DMS79 treated with DMSO at 0.1 percent for 48 hours (cell line): ENCODE measurements at regions not wholly inside any gene's neighbourhood (a gene's known extent, or its start where the extent isn't known, plus 50 kb on each side); places are given as distances from the start of the nearest gene placed in this dataset.

Experiments
- DNase-seq: peaks from one replicate; lab custom pipeline; 2025; lab: John Stamatoyannopoulos, UW

DNA sequence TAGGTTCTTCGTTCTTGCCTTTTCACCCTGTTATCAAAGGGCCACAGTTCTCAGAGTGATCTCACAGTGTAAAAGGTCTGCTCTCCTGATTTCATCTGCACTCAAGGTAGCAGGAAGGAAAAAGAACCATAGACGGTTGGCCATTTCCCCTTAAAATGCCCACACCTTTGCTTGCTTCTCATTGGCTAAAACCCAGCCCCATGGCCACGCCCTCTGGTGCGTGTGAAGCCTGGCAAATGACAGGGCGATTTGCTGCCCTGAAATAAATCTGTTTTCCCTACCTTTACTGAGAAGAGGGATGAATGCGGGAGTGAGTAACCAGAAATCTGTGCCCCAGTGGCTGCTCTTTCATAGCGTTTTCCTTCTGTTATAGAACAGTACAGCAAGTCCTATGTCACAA lies 269.3 kb downstream of the POU4F1 start:
- no peak for DNase-seq

DNA sequence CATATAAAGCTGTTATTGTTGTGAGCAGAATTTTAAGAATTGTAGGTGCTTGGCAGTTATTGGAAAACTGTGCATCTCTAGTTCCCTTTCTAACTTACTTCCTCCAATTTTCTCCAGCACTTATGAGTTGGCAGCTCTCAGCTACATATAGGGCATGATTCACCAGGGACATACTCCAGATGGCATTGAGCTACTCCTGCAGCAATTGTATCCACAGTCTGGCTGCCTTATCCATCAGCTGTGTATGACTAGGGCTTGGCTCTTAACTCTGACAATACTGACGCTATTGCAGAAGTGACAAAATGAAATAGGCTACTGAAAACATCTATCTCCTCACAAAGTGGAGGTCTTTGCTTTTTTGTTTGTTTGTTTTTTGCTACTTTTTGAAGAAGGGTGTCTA lies 276.7 kb downstream of the POU4F1 start:
- DNase-seq = no peak

DNA sequence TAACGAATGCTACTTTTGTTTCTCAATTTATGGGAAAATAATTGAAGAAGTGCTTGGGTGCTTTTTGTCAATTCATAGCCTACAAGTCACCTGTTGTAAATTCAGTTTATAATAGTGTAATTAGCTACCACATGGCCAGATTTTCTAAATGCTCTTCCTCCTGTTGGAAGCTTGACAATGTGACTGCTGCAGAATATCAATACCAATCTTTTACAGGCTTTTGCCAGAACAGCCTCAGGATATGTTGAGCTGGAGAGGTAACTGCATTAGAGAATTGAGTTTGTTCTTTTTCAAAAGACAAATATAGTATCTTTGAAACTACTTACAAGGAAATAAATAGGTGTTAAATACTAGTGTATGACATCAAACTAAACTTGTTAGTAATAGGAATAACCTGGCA lies 277.8 kb downstream of the POU4F1 start:
- no peak for DNase-seq

DNA sequence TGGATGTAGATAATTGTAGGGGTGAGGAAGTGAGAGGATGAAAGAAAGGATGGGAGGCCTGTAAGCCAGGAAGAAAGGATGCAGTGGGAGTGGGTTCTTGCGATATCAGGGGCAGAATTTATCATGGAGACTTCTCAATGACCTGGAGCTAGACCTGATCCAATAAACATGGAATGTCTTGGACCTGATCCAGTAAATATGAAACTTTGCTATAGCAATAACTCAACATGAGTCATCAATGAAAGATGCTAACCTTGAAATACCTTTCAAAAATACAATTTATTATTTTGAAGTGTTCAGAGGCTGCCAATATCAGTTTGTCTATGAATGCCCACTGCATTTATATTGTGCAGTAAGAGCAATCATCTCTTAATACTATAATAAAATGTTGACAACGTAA lies 279.5 kb downstream of the POU4F1 start:
- DNase-seq = no peak

DNA sequence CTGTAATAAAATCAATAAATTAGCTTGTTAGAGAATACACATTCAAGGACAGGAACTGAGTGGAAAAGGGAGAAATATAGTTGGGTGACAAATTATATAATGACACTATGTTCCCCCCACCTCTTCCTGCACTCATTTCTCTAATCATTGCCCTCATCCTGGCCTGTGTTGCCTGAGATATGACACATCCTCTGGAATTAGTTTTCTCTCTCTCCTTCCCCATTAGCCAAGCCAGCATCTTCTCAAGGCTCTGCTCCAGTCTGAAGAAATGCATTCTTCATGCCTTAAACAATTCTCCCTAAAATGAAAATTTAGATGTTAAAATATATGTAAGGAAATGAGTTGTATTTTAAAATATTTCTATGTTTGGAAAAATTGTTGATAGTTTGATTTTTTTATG lies 280.3 kb downstream of the POU4F1 start:
- DNase-seq = no peak

DNA sequence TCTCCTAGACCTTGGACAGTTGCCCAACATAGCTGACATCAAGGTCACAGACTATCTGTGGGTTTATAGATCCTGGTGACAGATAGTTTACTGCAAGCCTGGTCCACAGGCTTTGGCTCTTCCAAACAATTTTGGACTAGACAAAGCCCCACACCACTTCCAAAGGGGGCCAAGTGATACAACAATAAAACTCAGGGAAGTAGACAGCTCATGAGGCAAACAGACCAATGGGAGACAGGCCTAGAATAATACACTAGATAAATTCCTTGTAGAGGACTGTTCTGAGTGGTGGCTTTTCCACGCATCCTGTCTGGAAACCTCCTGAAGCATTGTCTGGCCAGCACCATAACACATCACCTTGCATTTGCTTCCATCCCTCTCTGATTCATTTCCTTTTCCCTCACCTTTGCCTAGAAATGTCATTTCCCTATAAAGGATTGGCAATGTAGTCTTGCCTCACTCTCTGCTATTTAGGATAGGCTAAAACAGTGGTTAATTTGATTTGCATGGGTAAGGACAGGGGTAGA lies 284.2 kb downstream of the POU4F1 start:
- DNase-seq = no peak

DNA sequence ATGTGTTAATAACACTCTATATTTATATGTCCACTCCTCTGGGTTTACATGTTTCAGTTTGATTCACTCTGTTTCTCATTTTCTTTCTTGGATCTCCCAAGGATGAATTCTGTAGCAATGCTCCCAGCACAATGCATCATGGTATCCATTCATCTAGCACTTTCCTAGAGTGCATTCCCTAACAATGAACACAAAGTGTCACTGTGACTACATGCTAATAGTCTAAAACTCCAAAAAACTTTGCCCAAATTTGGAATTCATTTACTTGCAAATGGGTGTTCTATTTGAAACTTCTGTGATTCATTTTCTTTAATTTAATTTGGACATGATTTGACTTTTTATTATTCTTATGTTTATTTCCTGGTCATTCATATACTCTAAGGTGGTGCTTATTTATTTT lies 286.3 kb downstream of the POU4F1 start:
- no peak for DNase-seq

DNA sequence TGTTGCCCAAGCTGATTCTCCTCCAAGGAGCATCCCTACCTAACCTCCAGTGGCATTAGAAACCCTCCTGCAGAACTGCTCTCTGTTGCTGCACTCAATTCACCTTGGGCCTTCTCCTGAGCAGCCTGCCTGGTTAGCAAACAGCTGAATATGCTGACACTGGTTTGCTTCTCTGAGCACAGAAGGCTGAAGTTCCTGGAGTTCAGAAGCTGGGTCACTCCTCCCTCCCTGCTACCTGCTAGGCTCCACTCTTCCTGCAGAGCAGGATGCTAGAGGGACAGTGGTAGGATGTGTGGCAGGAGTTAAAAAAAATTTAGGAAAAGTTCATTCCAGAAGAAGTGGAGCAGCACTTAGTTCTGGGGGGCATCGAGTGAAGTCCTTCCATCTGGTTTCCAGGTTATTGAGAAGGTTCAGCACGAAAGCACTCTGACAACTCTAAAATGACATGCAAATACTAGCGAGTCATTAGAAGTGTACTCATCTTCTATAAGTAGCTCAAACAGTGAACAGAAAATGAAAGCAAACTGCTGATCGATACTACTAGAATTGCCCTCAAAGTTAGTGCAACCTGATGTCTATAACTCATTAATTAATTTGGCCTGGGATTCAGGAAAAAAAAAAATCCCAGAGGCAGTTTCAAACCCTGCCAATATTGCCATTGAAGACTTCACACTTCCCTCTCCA lies 293.7 kb downstream of the POU4F1 start:
- DNase-seq = no peak

DNA sequence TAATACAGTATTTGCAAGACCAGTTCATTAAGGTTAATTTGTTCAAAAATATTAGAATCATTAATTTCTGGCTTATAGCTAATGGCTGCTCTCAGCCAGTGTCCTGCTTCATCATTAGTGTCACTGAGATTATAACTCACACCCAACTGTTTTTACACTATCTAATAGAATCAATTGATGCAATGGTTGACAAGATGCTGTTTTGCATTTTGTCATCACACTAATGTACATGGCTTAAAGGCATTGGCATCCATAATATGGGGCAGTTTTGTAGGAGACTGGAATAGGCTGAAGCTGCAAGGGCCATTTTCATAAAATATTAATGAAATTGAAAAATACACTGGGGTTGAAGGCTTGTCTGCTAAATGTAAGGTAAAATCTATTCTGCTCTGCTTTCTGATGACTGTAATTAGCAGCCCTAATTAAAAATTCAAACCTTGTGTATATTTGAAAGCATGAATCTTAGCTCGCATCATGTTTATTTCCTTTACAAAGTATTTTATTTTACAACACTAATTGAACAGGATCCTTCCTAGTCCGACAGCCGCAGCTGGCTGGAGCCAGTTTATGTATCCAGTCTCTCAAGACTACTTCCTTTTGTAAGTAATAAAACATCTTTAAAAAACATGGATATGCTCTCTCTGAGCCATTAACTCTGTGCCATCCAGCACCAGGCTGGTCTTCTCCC lies 296.7 kb downstream of the POU4F1 start:
- DNase-seq = no peak

DNA sequence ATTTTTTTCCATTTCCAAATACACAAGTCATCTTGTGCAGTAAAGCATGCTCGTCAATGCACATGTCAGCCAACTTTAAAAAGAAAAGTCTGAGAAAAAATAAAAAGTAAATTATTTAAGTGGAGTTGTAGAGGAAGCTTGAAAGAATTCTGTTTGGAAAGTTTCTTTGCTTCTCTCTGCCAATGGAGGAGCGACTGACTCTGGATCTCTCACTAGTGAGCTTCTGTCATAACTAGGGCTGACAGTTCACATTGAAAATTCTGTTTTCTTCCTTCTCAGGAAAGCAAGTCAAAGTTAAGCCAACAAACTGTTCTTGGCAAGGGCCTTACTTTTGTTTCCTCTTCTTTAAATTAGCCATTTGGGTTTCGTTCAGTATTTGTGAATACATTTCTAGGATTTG lies 298.2 kb downstream of the POU4F1 start:
- no peak for DNase-seq

DNA sequence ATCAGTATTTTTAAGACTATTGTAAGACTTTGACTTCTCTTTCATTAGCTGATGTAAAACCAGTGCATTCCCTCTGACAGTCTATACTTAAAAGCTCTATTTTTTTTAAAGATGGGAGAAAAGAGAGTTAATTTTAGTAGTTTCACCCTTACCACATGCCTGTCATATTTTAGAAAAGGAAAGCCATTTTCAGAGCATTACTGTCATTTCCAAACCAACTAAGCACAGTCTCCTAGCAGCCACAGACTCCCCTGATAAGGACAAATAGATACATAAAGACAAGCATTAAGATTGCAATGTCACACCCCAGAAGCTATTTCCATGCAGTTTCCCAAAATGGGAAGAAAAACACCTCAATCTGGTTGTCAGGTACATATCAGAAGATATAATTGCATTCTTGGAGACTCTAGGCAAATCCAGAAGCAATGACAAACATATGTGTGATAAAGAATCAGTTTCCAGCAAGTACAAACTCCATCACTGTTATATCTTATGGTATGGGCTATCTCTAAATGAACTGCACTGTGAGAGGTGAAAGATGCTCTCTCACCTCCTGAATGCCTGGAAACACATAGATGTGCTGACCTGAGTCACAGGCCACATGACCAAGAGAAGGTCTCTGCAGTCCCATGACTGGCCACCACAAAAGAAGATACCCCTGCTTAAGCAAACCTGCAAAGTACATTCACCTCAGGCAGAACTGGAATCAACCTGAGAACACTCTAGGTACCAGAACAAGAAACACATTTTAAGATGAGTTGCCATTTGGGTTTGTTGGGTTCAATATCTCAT lies 303.3 kb downstream of the POU4F1 start:
- DNase-seq = no peak

DNA sequence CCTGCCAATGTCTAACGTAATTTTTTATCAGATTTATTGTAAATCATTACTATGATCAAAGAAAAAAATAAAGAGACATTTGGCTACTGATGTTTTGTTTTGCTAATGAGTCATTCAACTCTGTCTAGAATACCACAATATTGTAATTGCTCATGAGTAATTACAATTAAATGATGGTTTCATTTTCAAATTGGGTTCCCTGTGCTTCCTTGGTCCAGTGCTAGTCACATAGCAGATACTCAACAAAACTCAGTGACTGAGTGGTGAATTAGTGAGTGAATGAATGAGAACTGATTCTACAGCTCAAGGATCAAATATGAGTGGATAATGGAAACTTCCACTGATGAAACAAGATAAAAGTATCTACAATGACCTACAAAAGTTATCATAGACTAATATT lies 304.7 kb downstream of the POU4F1 start:
- no peak for DNase-seq

DNA sequence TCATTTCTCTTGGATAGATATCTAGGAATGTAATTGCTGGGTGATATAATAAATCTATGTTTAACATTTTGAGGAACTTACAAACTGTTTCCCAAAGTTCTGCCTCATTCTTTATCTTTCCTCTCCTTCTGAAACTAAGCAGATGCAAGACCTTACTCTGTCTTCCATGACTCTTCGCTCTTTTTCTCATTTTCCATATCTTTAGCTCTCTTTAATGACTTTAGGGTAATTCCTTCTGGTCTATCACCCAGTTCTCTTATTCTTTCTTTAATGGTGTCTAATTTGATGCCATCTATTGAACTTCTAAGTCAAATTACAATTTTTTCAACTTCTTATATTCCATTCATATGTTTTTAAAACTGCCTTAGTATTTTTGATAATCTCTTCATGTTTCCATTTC lies 316.6 kb downstream of the POU4F1 start:
- DNase-seq = no peak

DNA sequence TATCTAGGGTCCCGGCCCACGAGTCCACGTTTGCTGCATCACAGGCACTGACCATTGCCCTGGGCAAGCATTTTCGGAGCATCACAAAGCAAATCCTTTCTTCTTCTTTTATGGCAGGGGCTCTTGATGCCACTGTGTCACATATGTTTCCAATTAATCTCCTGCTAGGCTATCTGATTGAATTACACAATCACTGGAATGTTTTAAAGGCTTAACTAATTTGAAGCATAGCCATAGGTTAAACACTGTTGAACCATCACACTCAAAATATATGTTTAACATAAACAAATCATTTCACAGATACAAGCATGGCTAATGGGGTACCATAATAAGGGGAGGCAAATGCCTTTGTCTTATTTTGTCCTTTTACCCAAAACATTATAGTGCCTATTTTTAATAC lies 338.3 kb downstream of the POU4F1 start:
- no peak for DNase-seq

DNA sequence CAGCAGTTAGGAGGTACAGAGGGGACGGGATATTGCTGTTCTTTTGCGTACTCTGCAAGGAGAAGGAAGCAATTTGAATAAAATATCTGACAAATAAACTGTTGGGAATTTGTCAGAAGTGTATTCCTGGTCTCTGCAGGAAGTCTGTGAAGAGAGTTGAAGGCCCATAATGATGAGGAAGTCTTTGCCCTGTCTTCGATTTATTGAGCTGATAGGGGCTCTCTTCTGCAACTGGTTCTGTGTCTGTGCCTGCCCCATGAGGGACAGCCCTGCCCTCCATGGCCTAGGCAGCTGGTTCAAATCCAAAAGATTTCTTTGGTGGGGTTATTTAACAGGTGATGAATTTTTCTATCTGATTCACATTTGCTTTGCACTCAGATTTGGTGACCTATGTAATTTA lies 339.7 kb upstream of the EDNRB start:
- DNase-seq = no peak

DNA sequence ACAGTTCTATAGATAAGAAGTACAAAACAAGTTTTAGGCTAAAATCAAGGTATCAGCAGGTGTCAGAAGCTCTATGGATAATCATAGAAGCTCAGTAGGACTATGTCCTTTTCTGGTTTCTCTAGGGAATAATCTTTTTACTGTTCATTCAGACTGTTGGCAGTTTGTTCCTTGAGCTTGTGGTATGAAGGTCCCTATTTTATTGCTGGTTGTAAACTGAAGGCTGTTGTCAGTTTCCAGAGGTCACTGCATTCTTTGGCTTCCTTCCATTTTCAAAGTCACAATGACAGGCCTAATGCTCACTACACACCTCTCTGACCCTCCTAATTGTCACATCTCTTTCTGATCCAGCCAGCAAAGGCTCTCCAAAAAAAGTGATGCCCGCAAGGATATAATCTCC lies 337.9 kb upstream of the EDNRB start:
- no peak for DNase-seq

DNA sequence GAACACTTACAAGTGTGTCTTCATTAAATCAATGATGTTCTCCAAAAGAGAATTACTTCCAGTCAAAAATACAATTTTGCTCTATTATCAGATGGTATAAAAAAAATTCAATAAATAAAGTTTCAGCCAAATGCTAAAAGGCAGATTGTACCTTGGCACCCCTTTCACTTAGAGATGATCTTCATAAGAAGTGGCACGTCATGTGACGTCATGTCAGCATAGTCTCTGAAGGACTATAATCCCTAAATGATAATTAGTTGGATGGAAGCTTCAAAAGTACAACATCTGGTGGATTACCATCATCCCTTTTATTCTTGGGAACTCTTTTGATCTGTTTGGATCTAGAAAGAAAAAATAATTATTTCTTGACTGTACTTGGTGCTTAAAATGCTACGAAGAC lies 335.5 kb upstream of the EDNRB start:
- no peak for DNase-seq

DNA sequence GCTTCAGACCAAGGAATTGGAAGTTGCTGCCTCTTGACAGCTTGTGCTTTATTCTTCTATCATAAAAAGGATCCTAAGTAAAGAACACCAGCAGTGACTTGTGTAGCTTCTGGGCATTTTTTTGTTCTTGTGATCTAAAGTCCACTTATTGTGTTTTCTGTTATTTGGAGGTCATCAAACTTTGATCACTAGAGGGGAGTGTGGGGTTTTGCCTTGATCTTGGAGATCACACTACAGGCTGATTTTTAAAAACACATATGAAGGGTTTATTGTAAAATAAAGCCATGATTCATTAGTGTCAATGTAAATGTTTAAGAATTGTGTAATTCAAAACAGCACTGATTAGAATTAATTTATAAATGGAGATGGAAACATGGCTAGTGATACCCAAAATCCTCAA lies 328.7 kb upstream of the EDNRB start:
- DNase-seq = no peak

DNA sequence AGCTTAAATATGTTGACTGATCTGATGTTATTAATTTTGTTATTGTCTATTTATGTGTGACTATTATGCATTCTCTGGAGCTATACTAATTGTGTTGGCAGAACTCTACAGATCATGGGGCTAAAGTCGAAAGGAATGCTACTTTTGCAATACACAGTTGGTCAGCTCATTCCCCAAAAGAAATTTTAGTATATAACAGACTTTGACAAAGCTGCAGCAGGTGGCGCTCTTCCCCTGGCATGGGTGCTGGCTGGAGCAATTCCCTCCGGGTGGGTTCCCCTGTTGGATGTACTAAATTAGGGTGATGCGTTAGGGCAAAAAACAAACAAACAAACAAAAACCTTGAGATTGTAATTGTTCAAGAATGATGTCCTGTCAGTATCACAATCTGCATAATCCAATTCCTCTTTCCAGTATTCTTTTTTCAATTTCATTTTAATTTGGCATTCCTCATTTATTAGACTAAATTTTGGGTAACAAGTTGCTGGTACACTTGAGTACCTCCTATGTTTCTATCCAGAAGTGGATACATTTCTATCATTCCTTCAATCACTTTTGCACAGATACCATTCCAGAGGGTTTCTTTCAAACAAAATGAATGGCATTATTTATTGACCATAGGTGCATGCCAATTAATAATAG lies 322.8 kb upstream of the EDNRB start:
- DNase-seq = no peak

DNA sequence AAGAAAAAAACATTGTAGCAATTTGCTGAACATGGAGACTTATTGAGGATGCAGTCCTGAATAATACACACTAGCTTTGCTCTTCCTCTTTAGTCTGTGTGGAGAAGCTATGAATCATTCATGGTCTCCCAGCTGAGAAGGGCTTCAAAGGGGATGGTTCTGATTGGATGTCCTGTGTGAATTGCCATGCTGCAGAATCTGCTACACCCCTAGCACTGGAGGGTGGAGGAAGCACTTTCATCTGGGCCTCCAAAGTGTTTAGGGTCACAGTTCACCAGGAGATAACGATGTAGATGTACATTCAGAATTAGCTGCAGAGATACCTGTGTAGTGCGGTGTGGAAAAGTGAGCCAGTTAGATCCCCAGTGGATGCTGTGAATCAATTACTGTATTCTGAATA lies 321.1 kb upstream of the EDNRB start:
- no peak for DNase-seq

DNA sequence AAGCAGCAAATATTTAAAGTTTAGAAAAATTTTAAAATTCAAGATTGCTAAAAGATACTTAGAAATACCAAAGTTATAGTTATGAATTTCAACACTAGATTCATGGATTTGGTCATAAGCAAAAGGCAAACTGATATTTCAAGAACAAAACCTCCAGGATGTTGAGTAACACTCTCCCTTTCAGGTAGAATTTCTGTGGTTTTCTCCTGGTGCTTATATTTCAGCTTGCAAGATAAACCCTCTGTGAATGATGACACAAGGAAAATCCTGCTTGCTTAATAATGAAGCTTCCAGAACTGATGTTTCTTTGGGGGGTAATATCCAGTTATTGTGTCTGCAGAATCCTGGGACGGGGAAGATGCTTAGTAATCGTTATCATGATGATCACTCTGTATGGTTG lies 320.3 kb upstream of the EDNRB start:
- DNase-seq = no peak

DNA sequence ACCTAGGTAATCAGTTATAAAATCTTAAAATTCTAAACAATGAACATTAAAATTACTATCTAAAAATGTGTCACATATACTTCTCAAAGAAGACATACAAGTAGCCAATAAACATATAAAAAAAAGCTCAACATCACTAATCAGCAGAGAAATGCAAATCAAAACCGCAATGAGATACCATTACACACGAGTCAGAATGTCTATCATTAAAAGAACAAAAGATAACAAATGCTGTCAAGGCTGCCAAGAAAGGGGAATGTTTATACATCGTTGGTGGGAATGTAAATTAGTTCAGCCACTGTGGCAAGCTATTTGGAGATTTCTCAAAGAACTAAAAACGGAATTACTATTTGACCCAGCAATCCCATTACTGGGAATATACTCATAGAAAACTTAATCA lies 310.3 kb upstream of the EDNRB start:
- no peak for DNase-seq

DNA sequence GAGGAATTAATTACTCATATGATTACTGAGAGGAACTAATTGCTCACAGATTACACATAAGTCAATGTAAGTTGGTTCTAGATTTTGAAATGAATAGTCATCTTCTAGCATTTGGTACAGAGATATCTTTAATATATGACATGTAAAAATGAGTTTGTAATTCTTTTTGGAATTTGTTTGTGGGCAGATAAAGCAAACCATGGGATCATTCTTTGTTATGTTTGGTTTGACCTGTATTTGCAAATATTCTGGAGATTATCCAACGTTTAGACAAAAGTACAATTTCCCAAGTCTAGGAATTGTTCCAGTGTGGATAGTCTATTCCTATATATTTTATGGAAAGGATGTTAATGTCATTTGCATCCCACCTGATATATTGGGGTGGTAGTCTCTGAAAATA lies 309.6 kb upstream of the EDNRB start:
- DNase-seq = no peak
